ENCODE measurements at regions not wholly inside any gene's neighbourhood (a gene's known extent, or its start where the extent isn't known, plus 50 kb on each side); places are given as distances from the start of the nearest gene placed in this dataset.

DNA sequence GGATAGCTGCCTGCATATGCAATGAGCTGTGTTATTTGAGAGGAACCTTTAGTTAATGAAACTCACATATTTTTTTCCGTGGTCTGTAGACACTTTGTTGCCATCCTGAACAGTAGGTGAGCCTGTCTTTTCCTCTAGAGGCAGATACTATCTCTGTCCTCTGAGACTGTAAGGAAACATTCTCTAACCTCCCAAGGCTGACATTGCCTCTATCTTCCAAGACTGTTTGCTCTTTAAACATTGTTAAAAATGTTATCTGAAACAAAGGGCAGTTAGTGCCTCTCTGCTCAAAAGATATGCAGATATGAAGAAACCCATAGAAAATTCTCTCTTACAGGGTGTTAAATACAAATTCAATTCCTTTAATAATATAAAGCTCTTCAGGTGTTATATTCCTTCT lies 963.8 kb upstream of the CNTN5 start:
- H2AFZ ChIP-seq (replicated peaks) = no peak overlapping the region
- no peaks in the 10 kb centered on the region for H3K79me2 ChIP-seq (ENCODE audit: low read depth)
- no peaks in the 10 kb centered on the region for H3K9me3 Mint-ChIP-seq
- H3K27ac ChIP-seq = no peak overlapping the region
- H3F3A ChIP-seq (ENCODE audit: low read depth) = no peaks in the 10 kb centered on the region
- no peak for DNase-seq (ENCODE audit: low spot score)
- H3K9ac ChIP-seq = no peak overlapping the region
- no peaks in the 10 kb centered on the region for H3K4me1 Mint-ChIP-seq
- H3K4me3 Mint-ChIP-seq = no peak overlapping the region
- no peaks in the 10 kb centered on the region for H3K27me3 ChIP-seq
- no peaks in the 10 kb centered on the region for H4K20me1 ChIP-seq (ENCODE audit: low read depth)
- H3K36me3 Mint-ChIP-seq = no peaks in the 10 kb centered on the region
- no peaks in the 10 kb centered on the region for H3K27me3 Mint-ChIP-seq (ENCODE audit: insufficient read depth, low read depth)
- no peaks in the 10 kb centered on the region for H3K9me3 ChIP-seq (ENCODE audit: low read depth)
- no peaks in the 10 kb centered on the region for H3K4me1 ChIP-seq
- H3K4me3 ChIP-seq = no peak overlapping the region
- no peak overlapping the region for H3K4me2 ChIP-seq
- TF ChIP-seq EZH2 (IDR thresholded peaks at IDR 0.05) = no peak
- no peak for TF ChIP-seq EZH2phosphoT487 (IDR thresholded peaks at IDR 0.05)
- H3K27ac Mint-ChIP-seq = no peak overlapping the region
- no peaks in the 10 kb centered on the region for H3K36me3 ChIP-seq

DNA sequence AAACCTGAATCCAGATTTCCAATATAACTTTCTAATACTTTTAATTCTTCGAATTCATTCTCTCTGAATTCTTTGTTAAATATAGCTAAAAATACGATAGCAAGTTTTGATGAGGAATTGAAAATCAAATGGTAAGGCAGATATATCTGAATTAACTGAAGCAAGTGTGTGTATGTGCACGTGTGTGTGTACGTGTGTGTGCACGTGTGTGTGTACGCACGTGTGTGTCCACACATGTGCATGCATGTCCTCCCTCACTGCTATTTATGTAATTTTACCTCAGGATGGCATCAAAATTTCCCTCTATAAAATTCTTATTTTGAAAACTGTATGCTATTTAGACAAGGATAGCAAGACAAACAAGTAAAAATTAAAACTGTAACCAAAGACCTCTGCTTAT lies 961.3 kb upstream of the CNTN5 start:
- Histone ChIP-seq H3K4me2 (no peak overlapping the region), H3K9me3 (ENCODE audit: low read depth) (no peaks in the 10 kb centered on the region), H3K9ac (no peak overlapping the region), H3K79me2 (ENCODE audit: low read depth) (no peaks in the 10 kb centered on the region), H3K4me3 (no peak overlapping the region), H3K36me3 (no peaks in the 10 kb centered on the region), H3K4me1 (no peaks in the 10 kb centered on the region), H3K27ac (no peak overlapping the region), H2AFZ (replicated peaks) (no peak overlapping the region), H3K27me3 (no peaks in the 10 kb centered on the region), H4K20me1 (ENCODE audit: low read depth) (no peaks in the 10 kb centered on the region), H3F3A (ENCODE audit: low read depth) (no peaks in the 10 kb centered on the region)
- no peak overlapping the region for H3K4me3 Mint-ChIP-seq
- H3K9me3 Mint-ChIP-seq = no peaks in the 10 kb centered on the region
- H3K27ac Mint-ChIP-seq = no peak overlapping the region
- H3K36me3 Mint-ChIP-seq = no peaks in the 10 kb centered on the region
- H3K27me3 Mint-ChIP-seq (ENCODE audit: insufficient read depth, low read depth) = no peaks in the 10 kb centered on the region
- no peak for TF ChIP-seq EZH2 (IDR thresholded peaks at IDR 0.05)
- TF ChIP-seq, protein P1, sequence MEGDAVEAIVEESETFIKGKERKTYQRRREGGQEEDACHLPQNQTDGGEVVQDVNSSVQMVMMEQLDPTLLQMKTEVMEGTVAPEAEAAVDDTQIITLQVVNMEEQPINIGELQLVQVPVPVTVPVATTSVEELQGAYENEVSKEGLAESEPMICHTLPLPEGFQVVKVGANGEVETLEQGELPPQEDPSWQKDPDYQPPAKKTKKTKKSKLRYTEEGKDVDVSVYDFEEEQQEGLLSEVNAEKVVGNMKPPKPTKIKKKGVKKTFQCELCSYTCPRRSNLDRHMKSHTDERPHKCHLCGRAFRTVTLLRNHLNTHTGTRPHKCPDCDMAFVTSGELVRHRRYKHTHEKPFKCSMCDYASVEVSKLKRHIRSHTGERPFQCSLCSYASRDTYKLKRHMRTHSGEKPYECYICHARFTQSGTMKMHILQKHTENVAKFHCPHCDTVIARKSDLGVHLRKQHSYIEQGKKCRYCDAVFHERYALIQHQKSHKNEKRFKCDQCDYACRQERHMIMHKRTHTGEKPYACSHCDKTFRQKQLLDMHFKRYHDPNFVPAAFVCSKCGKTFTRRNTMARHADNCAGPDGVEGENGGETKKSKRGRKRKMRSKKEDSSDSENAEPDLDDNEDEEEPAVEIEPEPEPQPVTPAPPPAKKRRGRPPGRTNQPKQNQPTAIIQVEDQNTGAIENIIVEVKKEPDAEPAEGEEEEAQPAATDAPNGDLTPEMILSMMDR (IDR thresholded peaks at IDR 0.05) = no peak
- TF ChIP-seq EZH2phosphoT487 (IDR thresholded peaks at IDR 0.05) = no peak
- no peaks in the 10 kb centered on the region for H3K4me1 Mint-ChIP-seq
- DNase-seq (ENCODE audit: low spot score) = no peak

DNA sequence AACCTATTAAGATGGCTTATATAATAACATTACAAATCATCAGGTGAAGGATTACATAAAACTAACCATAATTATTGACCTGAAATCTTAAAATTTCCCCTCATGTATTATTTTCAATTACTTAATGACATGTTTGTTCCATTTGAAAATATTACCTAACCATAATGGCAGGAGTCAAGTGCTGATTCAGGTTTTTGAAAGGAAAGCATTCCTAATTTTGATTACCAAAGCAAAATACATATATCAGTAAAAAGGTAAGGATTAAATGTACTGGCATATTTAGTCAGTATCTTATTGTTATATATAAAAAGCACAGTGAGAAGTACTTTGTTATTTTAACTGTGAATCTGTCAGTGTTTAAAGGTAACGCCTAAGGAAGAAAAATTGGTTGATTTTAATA lies 960.0 kb upstream of the CNTN5 start:
- TF ChIP-seq EZH2 (IDR thresholded peaks at IDR 0.05) = no peak
- TF ChIP-seq EZH2phosphoT487 (IDR thresholded peaks at IDR 0.05) = no peak
- TF ChIP-seq, protein P1 (IDR thresholded peaks at IDR 0.05) = no peak
- no peaks in the 10 kb centered on the region for H3K27me3 Mint-ChIP-seq (ENCODE audit: insufficient read depth, low read depth)
- DNase-seq (ENCODE audit: low spot score) = no peak
- H4K20me1 ChIP-seq (ENCODE audit: low read depth) = no peaks in the 10 kb centered on the region
- H3K27me3 ChIP-seq = no peaks in the 10 kb centered on the region
- no peak overlapping the region for H2AFZ ChIP-seq (replicated peaks)
- H3K9me3 ChIP-seq (ENCODE audit: low read depth) = no peaks in the 10 kb centered on the region
- no peak overlapping the region for H3K4me3 ChIP-seq
- no peak overlapping the region for H3K9ac ChIP-seq
- no peaks in the 10 kb centered on the region for H3K36me3 Mint-ChIP-seq
- H3K4me3 Mint-ChIP-seq = no peak overlapping the region
- H3K27ac ChIP-seq = no peak overlapping the region
- no peak overlapping the region for H3K4me2 ChIP-seq
- no peaks in the 10 kb centered on the region for H3K4me1 Mint-ChIP-seq
- H3K79me2 ChIP-seq (ENCODE audit: low read depth) = no peaks in the 10 kb centered on the region
- H3K9me3 Mint-ChIP-seq = no peaks in the 10 kb centered on the region
- H3K27ac Mint-ChIP-seq = no peak overlapping the region
- H3F3A ChIP-seq (ENCODE audit: low read depth) = no peaks in the 10 kb centered on the region
- H3K36me3 ChIP-seq = no peaks in the 10 kb centered on the region
- H3K4me1 ChIP-seq = no peaks in the 10 kb centered on the region

DNA sequence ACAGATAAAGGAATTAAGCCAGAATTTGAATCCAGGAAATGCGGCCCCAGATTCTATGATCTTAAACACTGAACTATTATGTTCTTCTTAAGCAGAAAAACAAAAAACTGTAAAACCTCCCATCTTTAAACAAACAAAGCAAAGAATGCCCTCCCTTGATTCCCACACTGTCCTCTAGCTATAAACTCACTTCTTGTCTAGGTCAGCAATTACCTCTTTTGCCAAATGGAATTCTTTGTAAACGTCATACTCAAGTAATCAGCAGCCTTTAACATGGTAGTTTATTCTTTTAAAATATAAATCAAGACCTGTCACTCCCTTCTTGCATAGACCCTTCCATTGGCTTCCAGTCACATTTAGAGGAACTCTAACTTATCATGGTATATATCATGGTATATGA lies 958.9 kb upstream of the CNTN5 start:
- H3K4me1 Mint-ChIP-seq = no peaks in the 10 kb centered on the region
- no peak overlapping the region for H3K4me3 Mint-ChIP-seq
- Histone ChIP-seq H3K27me3 (no peaks in the 10 kb centered on the region), H3K9me3 (ENCODE audit: low read depth) (no peaks in the 10 kb centered on the region), H2AFZ (replicated peaks) (no peak overlapping the region), H3K36me3 (no peaks in the 10 kb centered on the region), H4K20me1 (ENCODE audit: low read depth) (no peaks in the 10 kb centered on the region), H3K4me2 (no peak overlapping the region), H3K9ac (no peak overlapping the region), H3F3A (ENCODE audit: low read depth) (no peaks in the 10 kb centered on the region), H3K4me3 (no peak overlapping the region), H3K27ac (no peak overlapping the region), H3K4me1 (no peaks in the 10 kb centered on the region), H3K79me2 (ENCODE audit: low read depth) (no peaks in the 10 kb centered on the region)
- no peaks in the 10 kb centered on the region for H3K27me3 Mint-ChIP-seq (ENCODE audit: insufficient read depth, low read depth)
- no peak overlapping the region for H3K27ac Mint-ChIP-seq
- H3K9me3 Mint-ChIP-seq = peaks cover 2% of the 10 kb centered on the region
- no peaks in the 10 kb centered on the region for H3K36me3 Mint-ChIP-seq
- DNase-seq (ENCODE audit: low spot score) = no peak
- TF ChIP-seq EZH2phosphoT487 (IDR thresholded peaks at IDR 0.05) = no peak
- TF ChIP-seq, protein P1 (IDR thresholded peaks at IDR 0.05) = no peak
